Large intestine (tissue), 3 donors: ENCODE measurements at regions not wholly inside any gene's neighbourhood (a gene's known extent, or its start where the extent isn't known, plus 50 kb on each side); places are given as distances from the start of the nearest gene placed in this dataset.

Experiments used
- DNase-seq, 2 donors: peaks; one replicate each; pipeline versions ENCODE4 v3.0.0 to v3.0.0-alpha.2; 2013
- H3K27ac ChIP-seq: one replicate; pipeline ENCODE4 v1.5.1; 2013; ENCODE audit warnings: low read length
- H3K27me3 ChIP-seq: 2 replicates; pipeline ENCODE4 v1.6.1; 2013; ENCODE audit warnings: low read length; ENCODE audit not compliant: control insufficient read depth, insufficient read depth
- H3K36me3 ChIP-seq: 2 replicates; pipeline ENCODE4 v1.6.1; 2013; ENCODE audit warnings: low read length; ENCODE audit not compliant: control insufficient read depth, insufficient read depth
- H3K4me1 ChIP-seq: one replicate; pipeline ENCODE4 v1.6.1; 2013; ENCODE audit warnings: low read length; ENCODE audit not compliant: control insufficient read depth, insufficient read depth
- H3K4me3 ChIP-seq: one replicate; pipeline ENCODE4 v1.5.1; 2013; ENCODE audit warnings: low read length
- H3K9me3 ChIP-seq: one replicate; pipeline ENCODE4 v1.6.1; 2013; ENCODE audit warnings: mild to moderate bottlenecking, low read depth, low read length, moderate library complexity; ENCODE audit not compliant: control insufficient read depth
- WGBS: methylation state at CpG from one replicate; pipeline ENCODE4 v1.1.5; 2013; ENCODE audit warnings: low lambda C conversion rate; ENCODE audit not compliant: insufficient coverage; 5-methylcytosine and 5-hydroxymethylcytosine counted together

DNA sequence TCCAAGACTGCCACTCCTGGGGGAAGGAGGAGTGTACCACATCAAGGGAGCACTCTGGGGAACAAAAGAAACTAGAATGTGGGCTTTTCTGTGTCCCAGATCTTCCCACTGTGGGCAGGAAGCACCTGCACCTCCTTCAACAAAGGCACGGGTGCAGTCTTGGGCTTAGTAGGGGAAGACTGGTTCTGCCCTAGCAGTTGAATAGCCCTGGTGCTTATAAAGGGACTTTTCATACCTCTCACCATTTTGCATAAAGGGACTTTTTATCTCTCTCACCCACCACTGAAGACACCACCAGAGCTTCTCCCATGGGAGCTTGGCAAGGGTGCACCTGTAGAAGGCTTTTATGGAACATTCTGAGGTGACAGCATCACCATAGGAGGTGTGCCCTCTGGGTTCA is 65.8 kb upstream of the MS4A8 start:
- Histone ChIP-seq H3K4me3 (no peak overlapping the region), H3K27ac (no peak overlapping the region), H3K4me1 (no peaks in the 10 kb centered on the region), H3K27me3 (no peaks in the 10 kb centered on the region), H3K9me3 (no peaks in the 10 kb centered on the region), H3K36me3 (no peaks in the 10 kb centered on the region)
- no CpG with 5 or more reads among the region's 1 CpG for WGBS
- no peak for DNase-seq

DNA sequence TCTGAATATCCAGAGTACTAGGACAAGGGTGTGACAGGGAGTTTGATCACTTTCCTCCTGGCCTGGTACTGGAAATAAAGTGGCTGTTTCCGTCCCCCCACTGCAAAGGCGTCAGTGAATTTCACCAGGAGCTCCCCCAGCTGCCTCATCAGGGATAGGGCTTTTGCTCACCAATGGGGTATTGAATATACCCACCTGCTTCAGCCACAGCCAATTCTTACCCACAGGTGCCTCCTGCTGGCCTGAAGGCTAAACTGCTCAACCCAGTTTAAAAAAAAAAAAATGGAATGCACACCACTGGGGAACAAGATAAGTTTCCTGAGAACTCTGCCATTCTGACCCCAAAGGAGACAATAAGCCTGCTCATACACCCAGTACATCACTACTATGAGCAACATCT is 65.3 kb upstream of the MS4A8 start:
- Histone ChIP-seq H3K36me3 (no peaks in the 10 kb centered on the region), H3K27ac (no peak overlapping the region), H3K27me3 (no peaks in the 10 kb centered on the region), H3K9me3 (no peaks in the 10 kb centered on the region), H3K4me3 (no peak overlapping the region), H3K4me1 (no peaks in the 10 kb centered on the region)
- DNase-seq: no peak
- WGBS: no CpG with 5 or more reads among the region's 2 CpGs

DNA sequence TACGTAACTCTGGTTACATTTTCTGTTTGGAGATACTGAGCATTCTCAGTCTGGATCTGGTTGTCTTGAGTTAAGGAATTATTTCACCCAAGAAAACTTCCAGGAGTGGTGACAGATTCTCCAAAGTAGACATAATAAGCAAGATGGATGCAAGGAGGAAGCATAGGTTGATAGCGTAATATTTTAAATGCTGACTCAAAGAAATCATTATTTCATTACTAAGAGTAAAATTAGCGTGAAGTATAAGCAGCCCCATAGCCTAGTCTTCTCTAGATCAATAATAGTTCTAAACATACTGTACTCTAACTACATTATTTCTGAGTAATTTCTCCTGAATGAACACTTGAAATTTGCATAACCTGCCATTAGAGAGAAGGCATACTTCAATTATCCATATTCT is 57.5 kb upstream of the MS4A8 start:
- DNase-seq: no peak
- Histone ChIP-seq H3K36me3 (no peaks in the 10 kb centered on the region), H3K4me3 (no peak overlapping the region), H3K4me1 (no peaks in the 10 kb centered on the region), H3K27ac (no peak overlapping the region), H3K27me3 (no peaks in the 10 kb centered on the region), H3K9me3 (peaks cover 4% of the 10 kb centered on the region)
- 100% methylated on average over 1 of the region's 3 CpGs for WGBS

DNA sequence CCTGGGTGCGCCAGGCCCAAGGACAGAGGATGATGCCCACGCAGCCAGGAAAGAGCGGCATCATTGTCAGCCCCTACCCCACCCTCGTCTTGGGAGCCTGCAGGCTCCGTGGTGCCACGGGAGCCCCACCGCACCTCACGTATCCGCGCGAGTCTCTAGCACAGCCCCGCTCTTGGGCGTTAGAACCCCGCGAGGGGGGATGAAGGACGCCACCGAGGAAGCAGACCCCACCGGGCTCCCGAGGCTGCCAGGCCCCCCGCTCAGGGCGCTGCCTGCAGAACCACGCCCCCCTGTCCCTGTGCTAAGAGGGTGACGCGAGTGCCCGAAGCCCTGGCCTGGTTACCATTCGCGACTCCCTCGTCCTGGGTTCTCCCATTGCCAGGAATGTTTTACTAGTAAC is 52.3 kb upstream of the MS4A8 start:
- H3K4me3 ChIP-seq: no peak overlapping the region
- no peak overlapping the region for H3K27ac ChIP-seq
- no peaks in the 10 kb centered on the region for H3K36me3 ChIP-seq
- no peak for DNase-seq
- no peaks in the 10 kb centered on the region for H3K27me3 ChIP-seq
- no CpG with 5 or more reads among the region's 28 CpGs for WGBS
- H3K9me3 ChIP-seq: peaks cover 8% of the 10 kb centered on the region
- H3K4me1 ChIP-seq: no peaks in the 10 kb centered on the region
